ENCODE measurements at regions not wholly inside any gene's neighbourhood (a gene's known extent, or its start where the extent isn't known, plus 50 kb on each side); places are given as distances from the start of the nearest gene placed in this dataset.

GRCh38 chr15:81839387-81839786 is 206.4 kb downstream of the MEX3B start:
- Histone ChIP-seq H3K9me2 (ENCODE audit: insufficient read depth) (no peaks in the 10 kb centered on the region), H4K20me1 (replicated peaks; ENCODE audit: insufficient read depth) (no peaks in the 10 kb centered on the region), H3K79me2 (replicated peaks; ENCODE audit: insufficient read depth) (peaks cover 4% of the 10 kb centered on the region; the same call in 1 of the 2 replicates), H3K36me3 (ENCODE audit: insufficient read depth) (no peaks in the 10 kb centered on the region), H3F3A (replicated peaks; ENCODE audit: low read depth) (no peaks in the 10 kb centered on the region), H3K4me2 (no peak overlapping the region), H3K27ac (ENCODE audit: low read depth) (no peak overlapping the region), H3K4me3 (no peak overlapping the region), H3K4me1 (ENCODE audit: insufficient read depth) (no peaks in the 10 kb centered on the region), H3K27me3 (ENCODE audit: insufficient read depth) (no peaks in the 10 kb centered on the region), H2AFZ (no peak overlapping the region)
- Mint-ChIP-seq H3K9me3 (no peaks in the 10 kb centered on the region), H3K4me3 (no peak overlapping the region), H3K27ac (no peak overlapping the region), H3K27me3 (ENCODE audit: insufficient read depth, low read depth, poor library complexity) (no peaks in the 10 kb centered on the region), H3K4me1 (no peaks in the 10 kb centered on the region; the same call in 2 of the 3 replicates), H3K36me3 (ENCODE audit: low read depth) (no peaks in the 10 kb centered on the region)
- ATAC-seq (no peak), DNase-seq (ENCODE audit: low spot score) (no peak)
- TF ChIP-seq CTCF (conservative IDR thresholded peaks at IDR 0.05; ENCODE audit: low read depth in 2 of 2) (no peak), POLR2AphosphoS5 (IDR thresholded peaks at IDR 0.05; ENCODE audit: low read depth) (no peak), ZNF114 (CRISPR knock-in tag; IDR thresholded peaks at IDR 0.05) (no peak), EZH2 (IDR thresholded peaks at IDR 0.05; ENCODE audit: low read depth, unreplicated experiment) (no peak), CREB1 (CRISPR knock-in tag; IDR thresholded peaks at IDR 0.05; ENCODE audit: low read depth) (no peak), NANOG (IDR thresholded peaks at IDR 0.05; ENCODE audit: borderline replicate concordance) (no peak), ZNF462 (CRISPR knock-in tag; IDR thresholded peaks at IDR 0.05) (no peak), STAT1 (IDR thresholded peaks at IDR 0.05; ENCODE audit: unreplicated experiment) (no peak), ZNF331 (CRISPR knock-in tag; IDR thresholded peaks at IDR 0.05; ENCODE audit: low read depth) (no peak), REST (IDR thresholded peaks at IDR 0.05; ENCODE audit: unreplicated experiment) (no peak), ETS1 (IDR thresholded peaks at IDR 0.05) (no peak), EZH2phosphoT487 (IDR thresholded peaks at IDR 0.05; ENCODE audit: unreplicated experiment) (no peak), JUNB (IDR thresholded peaks at IDR 0.05; ENCODE audit: unreplicated experiment) (no peak)

Data from GM23338 (cell line).